Esophagus (tissue), 2 donors: ENCODE measurements at regions not wholly inside any gene's neighbourhood (a gene's known extent, or its start where the extent isn't known, plus 50 kb on each side); places are given as distances from the start of the nearest gene placed in this dataset.
"Not testable (repeated sequence)": the region's sequence is repeated elsewhere in the genome, so short reads cannot be mapped to it uniquely, and the experiment has no call there.

ENCODE experiments used
- H3K27ac ChIP-seq, 2 donors: one replicate each; pipeline ENCODE4 v1.5.1; 2013; ENCODE audit warnings: low read depth in 2 of 2, mild to moderate bottlenecking in 2 of 2, inconsistent platforms in 1 of 2, low read length in 1 of 2, moderate library complexity in 1 of 2
- H3K27me3 ChIP-seq, 2 donors: one replicate each; pipeline ENCODE4 v1.6.1; 2013; ENCODE audit warnings: low read length in 2 of 2, control low read depth in 1 of 2, mild to moderate bottlenecking in 1 of 2; ENCODE audit not compliant: insufficient read depth in 2 of 2, control insufficient read depth in 1 of 2
- H3K36me3 ChIP-seq, 2 donors: one replicate each; pipeline ENCODE4 v1.6.1; 2013; ENCODE audit warnings: low read length in 1 of 2; ENCODE audit not compliant: control insufficient read depth in 2 of 2, insufficient read depth in 2 of 2
- H3K4me1 ChIP-seq, 2 donors: one replicate each; pipeline ENCODE4 v1.6.1; 2013; ENCODE audit warnings: low read length in 1 of 2; ENCODE audit not compliant: control insufficient read depth in 2 of 2, insufficient read depth in 2 of 2
- H3K4me3 ChIP-seq, 2 donors: one replicate each; pipeline ENCODE4 v1.5.1; 2013; ENCODE audit warnings: low read length in 2 of 2, mild to moderate bottlenecking in 2 of 2, low read depth in 1 of 2, moderate library complexity in 1 of 2
- H3K9me3 ChIP-seq, 2 donors: one replicate each; pipeline ENCODE4 v1.6.1; 2013; ENCODE audit warnings: mild to moderate bottlenecking in 2 of 2, low read depth in 1 of 2, low read length in 1 of 2, moderate library complexity in 1 of 2; ENCODE audit not compliant: control insufficient read depth in 2 of 2, insufficient read depth in 1 of 2
- WGBS, 2 donors: extraction: QIAGEN DNeasy Blood & Tissue Kit; methylation state at CpG; one replicate each; pipeline ENCODE4 v1.1.7; 2013; 5-methylcytosine and 5-hydroxymethylcytosine counted together
- donor health status: healthy with polysubstance abuse.
- donor health status: Bipolar disorder and iron deficiency.

GRCh38 chr11:119586181-119586580, 142.8 kb downstream of the NECTIN1 start:
- H3K4me1 ChIP-seq, result peaks cover 0 to 13% of the 10 kb centered on the region in 2 donors
- H3K36me3 ChIP-seq, result no peaks in the 10 kb centered on the region
- no peaks in the 10 kb centered on the region for H3K9me3 ChIP-seq
- no peak overlapping the region for H3K4me3 ChIP-seq
- peak overlapping the region; percentile 91 to 97 for H3K27ac ChIP-seq
- 61 to 62% methylated on average over 6 of the region's 6 CpGs for WGBS, 2 donors
- no peaks in the 10 kb centered on the region for H3K27me3 ChIP-seq

GRCh38 chr11:119585043-119585781, 143.8 kb downstream of the NECTIN1 start:
- H3K9me3 ChIP-seq, result no peaks in the 10 kb centered on the region
- H3K4me3 ChIP-seq, result peak overlapping the region; percentile 47 to 48
- H3K36me3 ChIP-seq, result no peaks in the 10 kb centered on the region
- peak overlapping the region; percentile 91 to 97 for H3K27ac ChIP-seq
- H3K4me1 ChIP-seq, result peaks cover 0 to 15% of the 10 kb centered on the region in 2 donors
- H3K27me3 ChIP-seq, result no peaks in the 10 kb centered on the region
- WGBS, 2 donors, result 7% methylated on average over 38 of the region's 38 CpGs

- Histone ChIP-seq H3K27me3 (no peaks in the 10 kb centered on the region), H3K4me1 (peaks cover 0 to 9% of the 10 kb centered on the region in 2 donors), H3K36me3 (no peaks in the 10 kb centered on the region), H3K27ac (peak overlapping the region; percentile 91 to 97), H3K9me3 (no peaks in the 10 kb centered on the region), H3K4me3 (peak overlapping the region; percentile 47 to 48)
- 1 to 3% methylated on average over 55 to 56 of the region's 56 CpGs for WGBS, 2 donors
Measured at GRCh38 chr11:119584193-119585042, 144.6 kb downstream of the NECTIN1 start.

GRCh38 chr11:119583585-119583984, 145.4 kb downstream of the NECTIN1 start:
- H3K4me3 ChIP-seq, result no peak overlapping the region
- 73% methylated on average over 6 of the region's 6 CpGs for WGBS, 2 donors
- H3K9me3 ChIP-seq, result no peaks in the 10 kb centered on the region
- no peak overlapping the region for H3K27ac ChIP-seq
- H3K4me1 ChIP-seq, result peaks cover 0 to 5% of the 10 kb centered on the region in 2 donors
- no peaks in the 10 kb centered on the region for H3K27me3 ChIP-seq
- H3K36me3 ChIP-seq, result no peaks in the 10 kb centered on the region

GRCh38 chr11:119581396-119581795, 147.6 kb downstream of the NECTIN1 start:
- not testable (repeated sequence) for H3K4me3 ChIP-seq, H3K9me3 ChIP-seq, H3K4me1 ChIP-seq, H3K27ac ChIP-seq, H3K36me3 ChIP-seq, H3K27me3 ChIP-seq
- WGBS, 2 donors, result 66 to 67% methylated on average over 3 of the region's 3 CpGs

- H3K4me1 ChIP-seq, result peaks cover 0 to 5% of the 10 kb centered on the region in 2 donors
- H3K27ac ChIP-seq, result no peak overlapping the region
- 64 to 86% methylated on average over 1 of the region's 1 CpG for WGBS, 2 donors
- no peaks in the 10 kb centered on the region for H3K27me3 ChIP-seq
- no peak overlapping the region for H3K4me3 ChIP-seq
- no peaks in the 10 kb centered on the region for H3K36me3 ChIP-seq
- no peaks in the 10 kb centered on the region for H3K9me3 ChIP-seq
Measured at GRCh38 chr11:119580751-119581150, 148.2 kb downstream of the NECTIN1 start.

- WGBS, 2 donors, result 86 to 89% methylated on average over 3 of the region's 3 CpGs
- Histone ChIP-seq H3K27ac (no peak overlapping the region), H3K36me3 (no peaks in the 10 kb centered on the region), H3K27me3 (no peaks in the 10 kb centered on the region), H3K4me1 (peaks cover 0 to 2% of the 10 kb centered on the region in 2 donors), H3K4me3 (no peak overlapping the region), H3K9me3 (no peaks in the 10 kb centered on the region)
Measured at GRCh38 chr11:119580081-119580480, 148.9 kb downstream of the NECTIN1 start.

- Histone ChIP-seq H3K27ac (no peak overlapping the region), H3K9me3 (no peaks in the 10 kb centered on the region), H3K36me3 (no peaks in the 10 kb centered on the region), H3K27me3 (no peaks in the 10 kb centered on the region), H3K4me3 (no peak overlapping the region), H3K4me1 (peaks cover 0 to 2% of the 10 kb centered on the region in 2 donors)
- 54 to 70% methylated on average over 11 of the region's 11 CpGs for WGBS, 2 donors
Measured at GRCh38 chr11:119578521-119579191, 150.3 kb downstream of the NECTIN1 start.

GRCh38 chr11:119573858-119574257, 150.9 kb upstream of the THY1 start:
- Histone ChIP-seq H3K27ac (no peak overlapping the region), H3K9me3 (peaks cover 0 to 2% of the 10 kb centered on the region in 2 donors), H3K27me3 (no peaks in the 10 kb centered on the region), H3K4me3 (no peak overlapping the region), H3K36me3 (no peaks in the 10 kb centered on the region), H3K4me1 (no peaks in the 10 kb centered on the region)
- 74 to 86% methylated on average over 1 of the region's 1 CpG for WGBS, 2 donors
